Neural cell (in vitro differentiated cells): ENCODE measurements at regions not wholly inside any gene's neighbourhood (a gene's known extent, or its start where the extent isn't known, plus 50 kb on each side); places are given as distances from the start of the nearest gene placed in this dataset.

Experiments
- H2AFZ ChIP-seq: fragments of 200-600, 300-800 bp; sonication (generic), shearing (Covaris generic); 2 replicates; pipeline ENCODE4 v1.6.0; 2014; ENCODE audit warnings: low read depth, mild to moderate bottlenecking, antibody characterized with exemption, low read length, moderate library complexity
- H3F3A ChIP-seq: fragments of 200-600 bp; shearing (Covaris generic); 2 replicates; pipeline ENCODE4 v1.6.1; 2016; ENCODE audit warnings: mild to moderate bottlenecking, moderate library complexity, mixed read lengths, antibody characterized with exemption, low read length; ENCODE audit not compliant: insufficient read depth, poor library complexity, severe bottlenecking
- H3K27ac ChIP-seq: fragments of 200-600, 300-800 bp; sonication (generic), shearing (Covaris generic); 2 replicates; pipeline ENCODE4 v1.5.1; 2014; ENCODE audit warnings: mild to moderate bottlenecking, low read length, moderate library complexity
- H3K27me3 ChIP-seq: fragments of 300-800, 200-600 bp; sonication (generic), shearing (Covaris generic); 2 replicates; pipeline ENCODE4 v1.6.0; 2014; ENCODE audit warnings: mild to moderate bottlenecking, low read depth, low read length, moderate library complexity; ENCODE audit not compliant: insufficient read depth
- H3K36me3 ChIP-seq: fragments of 300-800, 200-600 bp; sonication (generic), shearing (Covaris generic); 2 replicates; pipeline ENCODE4 v1.5.1; 2014; ENCODE audit warnings: mild to moderate bottlenecking, antibody characterized with exemption, low read length, moderate library complexity; ENCODE audit not compliant: insufficient read depth
- H3K4me2 ChIP-seq: fragments of 300-800, 200-600 bp; sonication (generic), shearing (Covaris generic); 2 replicates; pipeline ENCODE4 v1.6.0; 2014; ENCODE audit warnings: mild to moderate bottlenecking, low read length
- H3K4me3 ChIP-seq: fragments of 300-800, 200-600 bp; sonication (generic), shearing (Covaris generic); 2 replicates; pipeline ENCODE4 v1.5.1; 2014; ENCODE audit warnings: mild to moderate bottlenecking, low read length, moderate library complexity
- H3K79me2 ChIP-seq: fragments of 200-600 bp; shearing (Covaris generic); replicated peaks from 2 replicates; pipeline ENCODE4 v1.6.0; 2014; ENCODE audit warnings: mild to moderate bottlenecking, low read length, moderate library complexity; ENCODE audit not compliant: insufficient read depth
- H3K9ac ChIP-seq: fragments of 300-800, 200-600 bp; sonication (generic), shearing (Covaris generic); 2 replicates; pipeline ENCODE4 v1.6.1; 2016; ENCODE audit warnings: mild to moderate bottlenecking, low read length, mixed read lengths
- H3K9me2 ChIP-seq: fragments of 200-600 bp; shearing (Covaris generic); 2 replicates; pipeline ENCODE4 v1.6.1; 2016; ENCODE audit warnings: mild to moderate bottlenecking, low read length, mixed read lengths; ENCODE audit not compliant: insufficient read depth
- H3K9me3 ChIP-seq: fragments of 200-600, 300-800 bp; sonication (generic), shearing (Covaris generic); 2 replicates; pipeline ENCODE4 v1.6.1; 2016; ENCODE audit warnings: mild to moderate bottlenecking, mixed run types, low read length, moderate library complexity, mixed read lengths
- H4K20me1 ChIP-seq: fragments of 200-600 bp; shearing (Covaris generic); 2 replicates; pipeline ENCODE4 v1.6.1; 2016; ENCODE audit warnings: mild to moderate bottlenecking, mixed run types; ENCODE audit not compliant: insufficient read depth
- CTCF ChIP-seq: fragments of 450-650 bp; IDR thresholded peaks from 2 replicates; pipeline ENCODE4 v1.5.1; 2014; ENCODE audit warnings: antibody characterized with exemption, mild to moderate bottlenecking, moderate library complexity; ENCODE audit not compliant: poor library complexity, severe bottlenecking
- EP300 ChIP-seq: fragments of 450-650 bp; conservative IDR thresholded peaks from 2 replicates; pipeline ENCODE4 v1.6.1; 2014; ENCODE audit warnings: antibody characterized with exemption, mild to moderate bottlenecking, moderate library complexity; ENCODE audit not compliant: poor library complexity, severe bottlenecking
- EZH2 ChIP-seq: fragments of 200-600, 300-800 bp; shearing (Covaris generic), sonication (generic); IDR thresholded peaks from 2 replicates; pipeline ENCODE4 v1.6.1; 2014; ENCODE audit warnings: antibody characterized with exemption, low read length, borderline replicate concordance, mild to moderate bottlenecking; ENCODE audit not compliant: insufficient read depth, poor library complexity, severe bottlenecking
- MXI1 ChIP-seq: fragments of 450-650 bp; conservative IDR thresholded peaks from 2 replicates; pipeline ENCODE4 v1.6.1; 2014; ENCODE audit warnings: antibody characterized with exemption, mild to moderate bottlenecking; ENCODE audit not compliant: poor library complexity, severe bottlenecking
- POLR2AphosphoS5 ChIP-seq: IDR thresholded peaks from 2 replicates; pipeline ENCODE4 v1.6.1; 2012
- RAD21 ChIP-seq: fragments of 450-650 bp; conservative IDR thresholded peaks from 2 replicates; pipeline ENCODE4 v1.6.1; 2014; ENCODE audit warnings: antibody characterized with exemption, mild to moderate bottlenecking, moderate library complexity
- REST ChIP-seq: IDR thresholded peaks from 2 replicates; pipeline ENCODE4 v1.6.1; 2012; ENCODE audit warnings: borderline replicate concordance
- SMC3 ChIP-seq: fragments of 450-650 bp; conservative IDR thresholded peaks from 2 replicates; pipeline ENCODE4 v1.6.1; 2014; ENCODE audit warnings: antibody characterized with exemption, mild to moderate bottlenecking, moderate library complexity; ENCODE audit not compliant: poor library complexity
- TAF1 ChIP-seq: IDR thresholded peaks from 2 replicates; pipeline ENCODE4 v1.6.1; 2012; ENCODE audit warnings: low read depth

GRCh38 chr3:76699846-76700245 is 340.1 kb upstream of the ROBO2 start:
- H3K79me2 ChIP-seq: no peaks in the 10 kb centered on the region
- H3K9me3 ChIP-seq: no peaks in the 10 kb centered on the region
- H3K9ac ChIP-seq: no peak overlapping the region
- no peaks in the 10 kb centered on the region for H3K27me3 ChIP-seq
- H3K4me3 ChIP-seq: no peak overlapping the region
- no peaks in the 10 kb centered on the region for H3K9me2 ChIP-seq
- no peak overlapping the region for H3K27ac ChIP-seq
- no peaks in the 10 kb centered on the region for H3F3A ChIP-seq
- no peaks in the 10 kb centered on the region for H4K20me1 ChIP-seq
- H3K4me2 ChIP-seq: no peak overlapping the region
- no peaks in the 10 kb centered on the region for H3K36me3 ChIP-seq
- H2AFZ ChIP-seq: no peak overlapping the region
- TF ChIP-seq REST (no peak), MXI1 (no peak), POLR2AphosphoS5 (no peak), EP300 (no peak), SMC3 (no peak), CTCF (no peak), RAD21 (no peak)

GRCh38 chr3:76700323-76700722 is 339.6 kb upstream of the ROBO2 start:
- Histone ChIP-seq H3K9me3 (no peaks in the 10 kb centered on the region), H3K27me3 (no peaks in the 10 kb centered on the region), H3K36me3 (no peaks in the 10 kb centered on the region), H3F3A (no peaks in the 10 kb centered on the region), H2AFZ (no peak overlapping the region), H3K4me3 (no peak overlapping the region), H3K79me2 (no peaks in the 10 kb centered on the region), H3K9ac (no peak overlapping the region), H3K27ac (no peak overlapping the region), H3K4me2 (no peak overlapping the region), H4K20me1 (no peaks in the 10 kb centered on the region), H3K9me2 (no peaks in the 10 kb centered on the region)
- TF ChIP-seq EP300 (no peak), POLR2AphosphoS5 (no peak), SMC3 (no peak)

GRCh38 chr3:76702676-76703075 is 337.2 kb upstream of the ROBO2 start:
- H3K27me3 ChIP-seq: no peaks in the 10 kb centered on the region
- H3K4me2 ChIP-seq: no peak overlapping the region
- H3K27ac ChIP-seq: no peak overlapping the region
- TF ChIP-seq REST (no peak), POLR2AphosphoS5 (no peak), EP300 (no peak), EZH2 (no peak), MXI1 (no peak), RAD21 (no peak), CTCF (no peak), SMC3 (no peak), TAF1 (no peak)
- H3K79me2 ChIP-seq: no peaks in the 10 kb centered on the region
- H3K9me2 ChIP-seq: no peaks in the 10 kb centered on the region
- H3K9ac ChIP-seq: no peak overlapping the region
- H3K36me3 ChIP-seq: no peaks in the 10 kb centered on the region
- no peak overlapping the region for H2AFZ ChIP-seq
- no peaks in the 10 kb centered on the region for H3F3A ChIP-seq
- no peak overlapping the region for H3K4me3 ChIP-seq
- no peaks in the 10 kb centered on the region for H4K20me1 ChIP-seq
- no peaks in the 10 kb centered on the region for H3K9me3 ChIP-seq
